ENCODE measurements at regions not wholly inside any gene's neighbourhood (a gene's known extent, or its start where the extent isn't known, plus 50 kb on each side); places are given as distances from the start of the nearest gene placed in this dataset.

- TF ChIP-seq ZBTB7A (IDR thresholded peaks at IDR 0.05; ENCODE audit: low read depth) (no peak), EGR1 (IDR thresholded peaks at IDR 0.05) (no peak), EP300 (IDR thresholded peaks at IDR 0.05; ENCODE audit: borderline replicate concordance) (no peak), FOXM1 (IDR thresholded peaks at IDR 0.05; ENCODE audit: borderline replicate concordance, low read depth) (no peak), RAD21 (IDR thresholded peaks at IDR 0.05; ENCODE audit: low read depth) (no peak), NFIC (IDR thresholded peaks at IDR 0.05) (no peak), CREB1 (IDR thresholded peaks at IDR 0.05; ENCODE audit: low read depth) (no peak), YY1 (IDR thresholded peaks at IDR 0.05; ENCODE audit: low read depth) (no peak), REST (IDR thresholded peaks at IDR 0.05; ENCODE audit: low read depth) (no peak), TCF12 (IDR thresholded peaks at IDR 0.05; ENCODE audit: low read depth) (no peak), USF1 (IDR thresholded peaks at IDR 0.05) (no peak)
- TF ChIP-seq, protein P1, sequence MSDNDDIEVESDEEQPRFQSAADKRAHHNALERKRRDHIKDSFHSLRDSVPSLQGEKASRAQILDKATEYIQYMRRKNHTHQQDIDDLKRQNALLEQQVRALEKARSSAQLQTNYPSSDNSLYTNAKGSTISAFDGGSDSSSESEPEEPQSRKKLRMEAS (IDR thresholded peaks at IDR 0.05): no peak
These were observed 337.7 kb downstream of the C12orf75 start for GRCh38 chr12:105667973-105668743.
